Putamen (tissue), 1 donor: ENCODE measurements at regions not wholly inside any gene's neighbourhood (a gene's known extent, or its start where the extent isn't known, plus 50 kb on each side); places are given as distances from the start of the nearest gene placed in this dataset.
"Not testable (repeated sequence)": the region's sequence is repeated elsewhere in the genome, so short reads cannot be mapped to it uniquely, and the experiment has no call there.

Source experiments
- DNase-seq: peaks from one replicate; pipeline ENCODE4 v3.0.0-alpha.2; 2016; ENCODE audit warnings: low spot score

DNA sequence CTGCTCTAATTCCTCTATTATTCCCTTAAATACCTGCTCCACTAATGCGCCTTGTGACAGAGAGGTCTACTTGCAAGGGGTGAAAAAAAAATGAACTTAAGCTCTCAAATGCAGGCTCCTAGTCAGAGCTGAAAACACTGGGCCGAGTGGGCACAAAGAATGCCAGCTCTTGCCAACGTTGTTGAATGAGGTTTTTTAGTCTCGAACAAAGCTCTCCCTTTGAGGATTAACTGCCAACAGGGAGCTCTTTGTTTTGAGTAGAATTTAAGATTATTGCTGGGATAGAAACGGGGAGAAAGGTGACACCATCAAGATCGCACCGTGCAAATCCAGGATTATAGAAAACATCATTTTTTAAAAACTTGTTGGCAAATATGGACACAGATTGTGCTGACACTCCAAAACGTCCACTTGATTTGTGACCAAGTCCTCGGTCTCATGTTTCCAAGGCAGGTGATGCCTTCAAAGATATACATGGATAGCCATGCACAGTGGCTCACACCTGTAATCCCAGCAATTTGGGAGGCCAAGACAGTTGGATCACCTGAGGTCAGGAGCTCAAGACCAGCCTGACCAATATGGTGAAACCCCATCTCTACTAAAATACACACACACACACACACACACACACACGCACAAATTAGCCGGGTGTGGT lies 163.2 kb downstream of the BMP7 start:
- DNase-seq = peak; percentile 94

DNA sequence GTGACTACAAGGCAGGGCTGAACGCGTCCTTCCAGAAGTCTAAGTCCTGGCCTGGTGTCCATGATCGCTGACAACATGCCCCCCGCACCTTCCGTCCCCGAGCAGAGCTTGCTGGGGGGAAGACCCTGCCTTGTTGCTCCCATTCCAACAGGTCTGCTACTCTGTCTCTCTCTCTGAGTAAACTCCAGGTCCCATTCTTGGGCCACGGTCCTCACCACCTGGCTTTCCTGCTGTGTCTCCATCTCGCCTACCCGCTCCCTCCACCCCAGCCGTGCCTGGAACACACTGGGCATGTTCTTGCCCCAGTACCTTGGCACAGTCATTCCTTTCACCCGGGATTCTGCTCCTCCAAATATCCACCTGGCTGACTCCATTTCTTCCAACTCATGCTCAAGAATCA lies 162.3 kb downstream of the BMP7 start:
- no peak for DNase-seq

DNA sequence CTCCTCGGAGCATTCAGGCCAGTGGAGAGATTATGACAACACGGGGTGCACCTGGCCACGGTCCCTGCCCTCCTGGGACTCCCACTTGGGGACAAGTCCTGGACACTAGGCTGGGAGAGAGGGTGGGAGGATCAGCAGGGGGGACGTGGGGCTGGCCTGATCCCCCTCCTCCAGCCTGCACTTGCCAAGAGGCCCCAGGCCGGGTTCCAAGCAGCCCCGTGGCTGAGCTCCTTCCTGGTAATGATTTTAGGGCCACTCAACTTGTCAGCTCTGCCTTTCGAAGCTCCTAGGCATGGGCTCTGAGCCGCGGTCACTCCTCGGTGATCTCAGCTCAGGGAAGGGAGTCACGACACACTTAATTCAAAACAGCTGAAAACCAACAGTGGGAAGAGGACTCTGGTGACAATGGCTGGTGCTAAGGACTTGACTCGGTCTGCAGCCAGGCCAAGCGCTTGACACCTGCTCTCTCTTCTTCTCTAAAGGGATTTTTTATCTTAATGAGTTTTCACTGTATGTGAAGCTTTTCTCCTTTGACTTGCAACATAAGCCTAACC lies 161.7 kb downstream of the BMP7 start:
- no peak for DNase-seq

DNA sequence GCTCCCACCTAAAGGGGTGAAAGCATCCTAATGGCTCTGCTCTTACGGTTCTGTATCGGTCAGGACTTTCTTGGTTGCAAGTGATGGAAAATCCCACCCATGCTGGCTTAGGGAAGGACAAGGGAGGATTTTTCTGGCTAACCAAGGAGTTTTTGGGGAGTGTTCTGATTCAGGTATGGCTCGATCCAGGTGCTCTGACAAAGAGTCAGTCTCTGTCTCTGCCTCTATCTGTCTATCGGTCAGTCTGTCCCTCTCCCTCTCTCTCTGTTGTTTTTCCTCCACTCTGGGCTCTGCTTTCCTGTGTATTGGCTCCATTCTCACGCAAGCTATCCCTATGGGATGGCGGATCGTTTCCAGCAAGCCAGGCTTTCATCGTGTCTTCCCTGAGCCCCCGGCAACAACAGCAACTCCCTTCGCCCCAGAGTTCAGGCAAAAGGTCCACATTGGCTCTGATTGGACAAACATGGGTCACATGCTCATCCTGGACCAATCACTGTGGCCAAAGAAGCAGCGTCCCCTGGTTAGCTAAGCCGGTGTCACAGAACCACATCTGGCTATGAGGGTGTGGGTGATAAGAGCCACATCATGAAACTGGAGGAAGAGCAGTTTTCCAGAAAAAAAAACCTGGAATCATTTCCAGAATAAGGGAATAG lies 160.3 kb downstream of the BMP7 start:
- no peak for DNase-seq

DNA sequence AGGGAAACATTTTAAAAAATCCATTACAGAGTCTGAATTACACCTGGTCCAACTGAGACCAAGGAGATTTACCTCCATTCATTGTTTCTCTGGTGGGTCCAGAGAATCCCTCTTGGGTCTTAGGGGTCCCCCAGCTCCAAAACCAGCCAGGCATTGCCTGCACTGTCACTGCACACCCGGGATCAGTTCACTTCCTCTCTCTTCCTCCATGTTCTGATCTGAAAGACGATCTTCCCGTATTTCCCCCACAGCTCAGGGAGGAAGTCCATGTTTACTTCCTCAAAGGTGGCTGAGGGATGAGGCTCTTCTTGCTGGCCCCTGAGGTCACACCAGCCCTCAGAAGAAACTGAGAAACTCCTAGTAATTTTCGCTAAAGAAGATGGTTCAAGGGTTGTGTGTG lies 159.7 kb downstream of the BMP7 start:
- no peak for DNase-seq

DNA sequence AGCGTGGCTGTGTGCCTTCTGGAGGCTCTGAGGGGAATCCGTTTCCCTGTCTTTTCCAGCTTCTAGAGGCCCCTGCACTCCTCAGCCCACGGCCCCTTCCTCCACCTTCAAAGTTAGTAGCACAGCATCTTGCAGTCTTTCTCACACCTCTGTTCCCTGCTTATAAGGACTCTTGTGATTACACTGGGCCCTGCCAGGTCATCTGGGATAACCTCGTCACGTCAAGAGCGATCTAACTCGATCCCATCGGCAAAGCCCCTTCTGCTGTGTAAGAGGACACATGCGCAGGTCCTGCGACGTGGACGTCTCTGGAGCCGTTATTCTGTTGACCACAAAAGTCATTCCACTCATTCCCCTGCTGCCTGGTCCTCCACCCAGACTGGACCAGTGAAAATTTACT lies 159.2 kb downstream of the BMP7 start:
- DNase-seq = no peak

DNA sequence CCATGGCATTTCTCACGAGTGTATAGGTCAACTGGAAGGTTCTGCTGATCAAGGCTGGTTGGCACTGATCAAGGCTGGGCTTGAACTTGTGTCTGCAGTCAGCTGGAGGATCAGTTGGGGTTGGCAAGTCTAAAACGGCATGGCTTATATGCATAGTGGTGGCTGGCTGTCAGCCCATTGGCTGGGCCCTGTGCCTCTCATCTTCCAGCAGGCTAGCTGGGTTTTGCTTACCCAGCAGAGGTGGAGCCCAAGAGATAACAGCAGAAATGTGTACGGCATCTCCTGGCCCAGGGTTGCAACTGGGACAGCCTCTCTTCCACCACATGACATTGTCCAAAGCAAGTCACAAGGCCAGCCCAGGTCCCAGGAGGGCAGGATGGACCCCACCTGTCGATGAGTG lies 158.2 kb downstream of the BMP7 start:
- no peak for DNase-seq

DNA sequence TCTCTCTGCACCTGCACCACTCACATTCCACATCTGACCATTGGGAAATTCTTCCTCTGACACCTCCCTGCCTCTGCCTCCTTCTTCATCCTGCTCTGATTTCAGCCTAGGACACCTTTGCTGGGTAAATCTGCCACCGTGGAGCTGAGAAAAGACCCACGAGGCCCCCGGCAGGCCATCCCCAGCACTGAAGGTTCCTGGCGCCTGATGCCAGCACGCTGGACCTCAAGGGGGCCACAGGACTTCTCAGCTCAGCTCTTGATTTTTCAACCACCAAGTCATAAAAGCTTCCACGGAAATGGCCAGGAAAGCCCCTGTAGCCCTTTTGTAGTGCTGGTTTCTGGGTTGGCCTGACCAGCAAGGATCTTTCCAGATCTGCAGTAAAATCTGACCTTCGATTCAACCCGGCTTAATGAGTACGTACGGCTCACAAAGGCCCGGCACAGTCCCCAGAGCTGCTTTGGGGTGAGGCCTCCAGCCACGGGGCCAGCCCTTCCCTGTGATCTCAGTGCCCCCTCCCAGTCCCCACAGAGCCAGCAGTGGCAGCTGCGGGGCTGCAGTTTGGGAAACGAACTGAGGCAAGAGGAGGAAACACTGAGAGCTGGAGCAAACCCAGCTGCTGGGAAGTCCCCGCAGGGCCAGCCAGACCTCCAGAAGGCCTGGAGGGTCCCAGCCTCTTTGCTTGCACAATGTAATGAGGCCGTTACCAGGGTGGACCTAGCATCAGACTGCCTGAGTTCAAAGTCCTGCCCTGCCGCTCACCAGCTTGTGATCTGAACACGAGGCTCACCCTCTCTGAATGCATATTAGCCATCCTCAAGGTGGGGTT lies 157.5 kb downstream of the BMP7 start:
- DNase-seq = no peak

DNA sequence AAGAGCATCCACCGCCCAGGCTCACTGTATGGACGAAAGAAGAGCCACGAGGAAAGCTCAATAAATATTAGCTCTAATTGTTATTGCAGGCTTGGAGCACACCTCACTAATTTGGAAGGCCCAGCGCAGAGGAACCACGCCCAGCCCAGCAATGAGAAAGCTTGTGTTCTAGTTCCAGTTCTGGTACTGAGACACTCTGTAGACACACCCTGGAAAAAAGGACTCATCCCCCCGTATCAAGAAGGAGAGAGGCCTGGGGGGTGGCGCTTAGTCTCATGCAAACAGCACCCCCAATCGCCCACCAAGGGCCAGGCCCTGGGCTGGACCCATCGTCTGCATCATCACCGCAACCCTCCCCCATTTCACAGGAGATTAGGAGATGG lies 156.9 kb downstream of the BMP7 start:
- DNase-seq = no peak

DNA sequence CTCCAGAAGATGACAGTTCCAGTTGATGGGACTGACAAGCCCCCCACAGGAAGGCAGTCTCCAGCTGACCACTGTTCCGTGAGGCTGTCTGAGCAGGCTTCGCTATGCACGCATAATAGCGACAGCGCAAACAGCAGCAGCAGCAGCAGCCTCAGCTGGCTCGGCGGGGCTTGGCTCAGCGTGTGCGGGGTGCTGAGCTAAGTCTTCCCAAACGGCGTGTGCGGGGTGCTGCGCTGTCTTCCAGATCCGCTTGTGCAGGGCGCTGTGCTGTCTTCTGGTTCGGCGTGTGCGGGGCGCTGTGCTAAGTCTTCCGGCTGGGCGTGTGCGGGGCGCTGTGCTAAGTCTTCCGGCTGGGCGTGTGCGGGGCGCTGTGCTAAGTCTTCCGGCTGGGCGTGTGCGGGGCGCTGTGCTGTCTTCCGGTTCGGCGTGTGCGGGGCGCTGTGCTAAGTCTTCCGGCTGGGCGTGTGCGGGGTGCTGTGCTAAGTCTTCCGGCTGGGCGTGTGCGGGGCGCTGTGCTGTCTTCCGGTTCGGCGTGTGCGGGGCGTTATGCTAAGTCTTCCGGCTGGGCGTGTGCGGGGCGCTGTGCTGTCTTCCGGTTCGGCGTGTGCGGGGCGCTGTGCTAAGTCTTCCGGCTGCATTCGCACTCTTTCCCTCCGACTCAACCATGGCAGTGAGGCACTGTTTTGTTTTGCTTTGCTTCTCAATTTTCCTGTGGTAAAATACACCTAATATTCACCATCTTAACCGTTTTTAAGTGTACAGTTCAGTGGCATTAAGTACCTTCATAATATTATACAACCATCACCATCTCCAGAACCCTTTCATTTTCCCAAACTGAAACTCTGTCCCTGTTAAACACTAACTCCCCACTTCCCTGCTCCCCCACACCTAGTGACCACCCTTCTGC lies 156.1 kb downstream of the BMP7 start:
- not testable (repeated sequence) for DNase-seq

DNA sequence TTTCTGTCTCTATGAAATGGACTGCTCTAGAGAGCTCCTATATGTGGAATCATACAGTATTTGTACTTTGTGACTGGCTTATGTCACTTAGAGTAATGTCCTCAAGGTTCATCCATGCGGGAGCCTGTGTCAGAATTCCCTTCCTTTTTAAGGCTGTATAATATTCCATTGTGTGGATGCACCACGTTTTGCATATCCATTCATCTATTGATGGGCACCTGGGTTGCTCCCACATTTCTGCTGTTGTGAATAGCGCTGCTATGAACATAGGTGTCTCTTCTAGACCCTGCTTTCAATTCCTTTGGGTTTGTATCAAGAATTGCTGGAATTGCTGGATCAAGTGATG lies 155.4 kb downstream of the BMP7 start:
- DNase-seq = no peak

DNA sequence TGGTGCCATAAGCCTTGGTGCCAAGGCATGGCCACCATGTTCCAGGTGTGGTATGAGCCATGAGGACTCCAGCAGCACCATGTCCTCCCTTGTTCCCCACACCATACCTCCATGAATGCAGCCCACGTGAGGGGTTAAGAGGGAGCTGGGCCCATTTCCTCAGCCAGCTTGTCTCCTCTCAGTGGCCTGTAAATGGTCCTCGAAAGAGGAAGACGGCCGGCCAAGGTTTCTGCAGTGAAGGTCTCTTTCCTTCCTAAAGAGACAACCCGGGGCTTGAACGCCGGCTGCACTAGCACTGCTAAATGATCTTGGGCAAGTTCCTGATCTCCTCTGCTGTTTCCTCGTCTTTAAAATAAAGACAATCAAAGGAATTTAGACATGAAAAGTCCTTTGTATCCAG lies 154.0 kb downstream of the BMP7 start:
- no peak for DNase-seq

DNA sequence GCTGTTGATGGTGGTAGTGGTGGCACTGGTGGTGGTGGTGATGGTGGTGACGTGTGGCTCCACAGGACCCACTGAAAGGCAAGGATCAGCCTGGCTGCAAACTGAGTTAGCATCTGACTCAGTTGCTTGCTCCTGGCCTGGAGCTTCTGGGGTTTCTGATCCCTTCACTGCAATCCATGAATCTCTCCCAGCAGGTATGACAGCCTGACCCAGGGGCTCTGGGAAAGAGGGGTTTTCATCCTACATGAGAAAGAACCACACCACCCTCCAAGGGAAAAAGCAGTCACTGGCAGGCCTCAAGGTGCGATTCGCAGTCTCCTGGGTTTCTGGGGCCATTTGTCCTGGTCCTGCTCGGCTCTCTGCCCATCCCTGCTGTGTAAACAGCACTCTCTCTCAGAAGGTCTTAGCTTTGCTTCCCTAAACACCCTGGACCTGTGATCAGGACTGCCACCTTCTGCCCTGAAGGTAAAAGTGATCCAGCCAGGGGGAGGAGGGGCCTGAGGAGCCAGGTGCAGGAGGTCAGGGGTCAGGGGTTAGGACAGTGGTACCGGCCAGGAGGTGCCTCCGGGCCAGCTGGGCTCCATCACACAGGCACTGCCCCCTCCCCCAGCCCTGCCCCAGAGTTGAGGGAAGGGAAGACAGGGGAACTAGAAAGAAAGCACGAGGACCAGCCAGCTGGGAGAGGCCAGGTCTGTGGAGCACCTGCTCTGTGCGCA lies 152.0 kb downstream of the BMP7 start:
- no peak for DNase-seq

DNA sequence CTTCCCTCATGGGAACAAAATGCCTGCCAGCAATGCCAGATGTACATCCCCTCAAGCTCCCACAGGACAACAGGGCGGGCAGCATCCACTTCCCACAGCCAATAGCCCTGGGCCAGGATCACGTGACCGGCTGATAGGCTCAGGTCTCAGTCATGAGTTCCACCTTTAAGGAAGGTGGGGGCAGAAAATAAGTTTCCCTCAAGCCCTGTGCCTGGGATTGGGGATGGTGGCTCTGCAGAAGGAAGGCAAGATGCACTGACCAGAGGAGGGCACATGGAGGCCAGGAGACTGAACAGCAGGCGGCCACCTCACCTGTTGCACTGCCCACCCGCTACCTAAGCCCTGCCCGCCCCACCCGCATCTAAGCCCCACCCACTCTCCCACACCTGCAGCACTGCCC lies 149.1 kb downstream of the BMP7 start:
- DNase-seq = no peak

DNA sequence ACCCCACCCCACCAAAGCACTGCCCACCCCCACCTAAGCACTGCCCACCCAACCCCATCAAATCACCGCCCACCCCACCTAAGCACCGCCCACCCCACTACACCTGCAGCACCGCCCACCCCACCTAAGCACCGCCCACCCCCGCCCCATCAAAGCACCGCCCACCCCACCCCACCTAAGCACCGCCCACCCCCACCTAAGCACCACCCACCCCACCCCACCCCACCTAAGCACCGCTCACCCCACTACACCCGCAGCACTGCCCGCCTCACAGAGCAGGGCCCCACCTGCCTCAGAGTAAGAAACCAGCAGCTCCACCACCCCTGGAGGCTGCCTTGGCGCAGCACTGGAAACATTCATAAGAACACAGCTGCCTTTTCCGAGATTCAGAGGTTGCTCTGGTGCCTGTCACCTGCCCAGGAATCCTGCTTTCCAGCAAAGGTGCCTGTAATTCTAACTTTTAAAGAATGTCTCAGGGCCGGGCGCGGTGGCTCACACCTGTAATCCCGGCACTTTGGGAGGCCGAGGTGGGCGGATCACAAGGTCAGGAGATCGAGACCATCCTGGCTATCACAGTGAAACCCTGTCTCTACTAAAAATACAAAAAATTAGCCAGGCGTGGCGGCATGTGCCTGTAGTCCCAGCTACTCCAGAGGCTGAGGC lies 148.2 kb downstream of the BMP7 start:
- no peak for DNase-seq
